COLO668 (cell line): ENCODE measurements at regions not wholly inside any gene's neighbourhood (a gene's known extent, or its start where the extent isn't known, plus 50 kb on each side); places are given as distances from the start of the nearest gene placed in this dataset.
"Not testable (repeated sequence)": the region's sequence is repeated elsewhere in the genome, so short reads cannot be mapped to it uniquely, and the experiment has no call there.

Experiments used
- DNase-seq: peaks from one replicate; lab custom pipeline; 2025; ENCODE audit not compliant: unreplicated experiment; lab: John Stamatoyannopoulos, UW

DNA sequence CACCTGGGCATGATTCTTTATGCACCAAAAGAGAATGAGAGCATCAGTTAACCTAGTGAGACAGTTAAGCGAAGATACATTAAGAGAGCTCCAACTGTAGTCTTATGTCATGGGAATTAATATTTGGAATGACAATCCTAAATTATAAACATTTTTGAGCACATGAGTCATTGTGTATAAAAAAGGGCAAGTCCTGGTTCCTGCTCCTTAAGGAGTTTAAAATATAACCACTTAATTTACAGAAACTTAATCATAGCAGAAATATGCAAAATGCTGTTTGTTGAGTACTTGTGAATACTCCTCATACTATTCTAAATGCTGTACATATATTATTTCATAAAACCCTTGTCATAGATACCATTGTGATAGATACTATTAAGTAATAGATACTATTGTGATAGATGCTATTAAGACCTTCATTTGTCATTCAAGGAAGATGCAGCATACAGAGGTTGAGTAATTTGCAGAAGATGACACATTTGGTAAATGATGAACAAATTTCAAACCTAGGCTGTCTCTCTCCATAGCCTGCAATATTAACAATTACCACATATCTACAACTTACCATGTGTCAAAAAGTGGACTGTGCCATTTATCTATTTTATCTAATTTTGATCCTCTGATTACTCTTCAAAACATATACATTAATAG lies 301.0 kb downstream of the TBC1D4 start:
- no peak for DNase-seq

DNA sequence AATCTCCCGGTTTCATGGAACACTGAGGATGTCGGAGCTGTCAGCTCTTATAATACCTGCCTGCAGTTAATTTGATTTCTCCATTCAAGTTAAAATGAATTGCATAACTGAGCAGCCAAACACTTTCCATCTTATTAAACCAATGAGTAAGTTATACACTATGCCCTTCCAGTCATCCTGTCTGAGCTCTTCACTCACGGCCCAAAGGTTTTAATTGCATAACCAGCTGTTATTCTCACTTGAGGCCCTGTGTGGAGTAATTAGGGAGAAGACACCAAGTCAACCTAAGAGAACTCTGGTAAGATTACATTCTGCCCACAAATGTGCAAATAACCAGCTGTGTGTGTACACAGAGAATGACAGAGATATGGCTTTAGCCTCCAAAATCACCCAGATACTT lies 303.5 kb downstream of the TBC1D4 start:
- DNase-seq: no peak

DNA sequence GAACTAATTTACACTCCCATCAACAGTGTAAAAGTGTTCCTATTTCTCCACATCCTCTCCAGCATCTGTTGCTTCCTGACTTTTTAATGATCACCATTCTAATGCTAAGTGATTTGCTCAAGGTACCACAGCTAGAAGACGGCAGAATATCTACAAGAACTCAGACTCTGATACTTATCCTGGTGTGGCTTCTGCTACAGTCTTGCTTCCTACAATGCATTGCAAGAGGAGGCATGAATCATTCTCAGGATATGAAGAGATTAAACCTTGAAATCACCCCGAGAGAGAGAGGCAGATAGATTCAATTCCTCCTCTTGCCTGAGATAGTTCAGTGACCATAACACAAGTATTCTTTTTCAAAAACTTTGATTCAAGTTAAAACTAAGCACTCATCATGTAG lies 306.4 kb downstream of the TBC1D4 start:
- DNase-seq: no peak

DNA sequence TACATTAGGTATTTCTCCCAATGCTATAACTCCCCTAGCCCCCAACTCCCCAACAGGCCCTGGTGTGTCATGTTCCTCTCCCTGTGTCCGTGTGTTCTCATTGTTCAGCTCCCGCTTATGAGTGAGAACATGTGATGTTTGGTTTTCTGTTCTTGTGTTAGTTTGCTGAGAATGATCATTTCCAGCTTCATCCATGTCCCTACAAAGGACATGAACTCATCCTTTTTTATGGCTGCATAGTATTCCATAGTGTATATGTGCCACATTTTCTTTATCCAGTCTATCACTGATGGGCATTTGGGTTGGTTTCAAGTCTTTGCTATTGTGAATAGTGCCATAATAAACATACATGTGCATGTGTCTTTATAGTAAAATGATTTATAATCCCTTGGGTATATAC lies 306.9 kb downstream of the TBC1D4 start:
- DNase-seq: not testable (repeated sequence)

DNA sequence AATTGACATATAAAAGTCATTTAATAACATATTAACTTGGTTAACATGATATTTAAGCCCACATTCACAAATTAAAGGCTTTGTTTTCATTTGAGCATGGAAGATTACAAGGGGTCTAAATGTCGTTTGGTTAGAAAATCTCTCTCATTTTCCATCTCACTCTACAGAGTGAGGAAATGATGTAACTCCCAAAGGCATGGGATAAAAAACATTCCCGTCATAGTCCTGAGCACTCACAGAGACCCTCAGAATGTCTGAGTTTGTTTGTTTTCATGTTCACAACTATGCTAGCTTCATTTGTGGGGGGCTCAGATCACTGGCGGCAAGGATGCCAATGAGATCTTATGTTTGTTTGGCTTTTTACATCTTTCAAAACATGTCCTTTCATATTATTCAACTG lies 307.5 kb downstream of the TBC1D4 start:
- no peak for DNase-seq

DNA sequence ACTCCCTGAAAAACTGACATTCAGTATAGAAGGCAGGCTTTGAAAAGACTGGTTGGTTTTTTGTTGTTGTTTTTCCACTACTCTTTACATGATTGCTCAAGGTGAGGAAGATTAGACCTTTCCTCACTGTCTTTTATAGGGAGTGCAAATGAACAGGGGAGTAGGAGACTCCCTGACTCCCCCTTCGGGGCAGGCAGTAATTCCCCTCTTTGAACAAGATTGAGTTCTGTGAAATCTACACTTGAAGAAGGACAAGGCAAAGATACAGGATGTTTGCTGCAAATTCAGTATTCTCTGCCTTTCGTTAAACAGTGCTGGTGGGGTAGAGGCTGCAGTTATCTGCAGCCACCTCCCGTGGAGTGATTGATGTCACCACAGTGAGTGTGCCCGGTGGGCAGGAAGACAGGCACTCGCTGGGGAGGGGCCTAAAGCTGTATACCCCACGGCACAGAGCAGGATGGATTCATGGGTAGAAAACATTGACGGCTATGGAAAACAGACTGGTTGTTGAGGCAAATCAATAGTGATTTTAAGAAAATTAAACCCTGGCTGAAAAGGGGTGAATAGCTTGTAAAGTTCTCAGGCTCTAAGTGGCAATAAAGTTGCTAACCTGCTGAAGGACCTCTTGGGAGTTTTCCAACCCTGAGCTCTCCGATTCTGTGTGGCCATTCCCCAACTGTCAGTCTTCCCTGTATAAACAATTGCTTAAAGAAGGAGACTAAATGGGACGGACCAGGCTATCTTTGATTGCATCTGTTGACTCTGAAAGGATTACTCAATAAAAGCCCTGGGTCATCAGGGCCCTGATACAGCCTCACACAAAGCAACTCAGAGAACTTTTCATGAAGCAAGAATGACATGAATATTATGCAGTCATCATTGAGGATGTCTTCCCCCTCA lies 308.3 kb downstream of the TBC1D4 start:
- DNase-seq: no peak

DNA sequence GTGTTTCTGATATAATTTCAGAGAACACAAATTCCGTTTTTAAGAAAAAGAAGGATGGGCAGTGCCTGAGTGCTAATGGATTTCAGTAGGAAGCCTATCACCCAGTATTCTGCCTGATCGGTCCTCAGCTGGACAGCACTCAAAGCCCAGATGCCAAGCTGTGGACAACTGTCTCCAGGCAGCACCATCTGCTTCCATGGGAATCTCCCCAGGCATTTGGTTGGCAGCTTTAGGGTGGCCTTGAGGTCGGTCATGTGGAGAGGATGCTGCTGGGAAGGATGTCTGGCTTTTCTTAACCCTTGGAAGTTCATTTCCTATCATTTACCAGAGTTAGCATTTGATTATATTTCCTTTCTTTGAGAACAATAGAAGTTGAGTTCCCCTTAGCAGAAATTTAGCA lies 311.7 kb downstream of the TBC1D4 start:
- DNase-seq: no peak

DNA sequence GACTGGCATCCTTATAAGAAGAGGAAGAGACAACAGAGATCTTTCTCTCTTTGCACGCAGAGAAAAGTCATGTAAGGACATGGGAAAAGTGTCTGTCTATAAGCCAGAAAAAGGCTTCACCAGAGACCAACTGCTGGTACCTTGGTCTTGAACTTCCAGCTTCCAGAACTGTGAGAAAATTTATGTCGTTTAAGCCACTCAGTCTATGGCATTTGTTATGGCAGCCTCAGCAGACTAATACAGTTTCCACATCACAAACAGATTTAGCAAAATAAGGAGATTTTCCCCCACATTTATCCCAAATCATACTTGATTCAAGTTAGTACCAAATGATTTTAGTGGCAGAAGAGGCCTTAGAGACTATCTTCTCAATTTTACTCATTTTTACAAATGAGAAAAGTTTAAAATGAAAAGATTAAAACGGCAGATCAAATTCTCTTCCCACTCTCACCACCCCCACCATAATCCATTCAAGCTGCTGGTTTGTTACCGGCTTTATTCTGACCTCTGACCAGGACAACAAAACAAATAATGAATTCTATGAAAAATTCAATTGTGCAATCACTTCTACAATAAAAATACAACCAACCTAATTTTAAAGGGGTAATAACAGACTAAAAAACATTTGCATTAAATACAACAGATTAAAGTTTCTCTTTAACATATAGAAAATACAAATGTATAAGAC lies 316.3 kb downstream of the TBC1D4 start:
- no peak for DNase-seq

DNA sequence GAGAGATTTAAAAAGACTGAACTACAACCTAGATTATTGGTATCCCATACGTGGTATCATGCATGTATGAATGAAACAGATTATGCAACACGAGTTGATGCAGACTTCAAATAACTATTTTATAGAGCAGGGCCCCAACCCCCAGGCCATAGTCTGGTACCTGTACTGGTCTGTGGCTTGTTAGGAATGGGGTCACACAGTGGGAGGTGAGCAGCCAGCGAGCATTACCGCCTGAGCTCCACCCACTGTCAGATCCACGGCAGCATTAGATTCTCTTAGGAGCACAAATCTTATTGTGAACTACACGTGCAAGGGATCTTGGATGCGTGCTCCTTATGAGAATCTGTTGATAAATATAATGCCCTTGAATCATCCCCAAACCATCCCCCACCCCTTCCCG lies 320.2 kb downstream of the TBC1D4 start:
- DNase-seq: no peak

DNA sequence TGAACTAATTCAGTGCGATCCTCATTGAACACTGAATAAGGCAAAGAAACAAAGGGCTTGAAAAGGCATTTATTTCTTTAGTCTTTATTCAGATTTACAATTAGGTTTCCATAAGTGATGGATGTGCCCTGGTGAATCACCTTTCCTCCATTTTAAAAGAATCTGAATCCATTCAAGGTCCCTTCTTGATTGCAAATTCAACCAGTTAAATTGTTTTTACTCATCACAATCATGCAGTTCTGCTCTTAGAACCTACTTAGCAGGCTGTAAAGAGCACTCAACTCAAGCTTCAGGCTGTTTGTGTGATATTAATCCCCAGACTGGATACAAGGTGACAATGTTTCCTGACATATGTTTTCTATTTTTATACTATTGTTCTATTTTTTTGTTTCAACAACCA lies 321.0 kb downstream of the TBC1D4 start:
- no peak for DNase-seq

DNA sequence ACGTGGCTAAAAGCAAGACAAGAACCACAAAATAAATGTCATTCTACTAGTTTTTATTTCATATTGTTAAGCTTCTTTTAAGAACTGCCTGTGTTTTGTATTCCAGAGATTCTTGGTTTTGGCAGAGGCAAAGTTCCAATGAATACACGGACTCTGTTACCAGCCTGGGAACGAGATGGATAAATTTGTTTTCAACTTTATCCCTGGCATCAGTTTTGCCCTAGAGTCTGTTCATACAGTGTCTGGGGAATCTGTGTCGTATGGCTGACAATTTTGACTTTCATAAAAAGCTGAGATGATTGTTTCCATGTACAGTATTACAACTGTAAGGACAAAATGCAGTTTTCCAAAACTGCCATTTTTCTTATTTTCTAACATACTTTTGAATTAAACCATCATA lies 327.6 kb downstream of the TBC1D4 start:
- no peak for DNase-seq

DNA sequence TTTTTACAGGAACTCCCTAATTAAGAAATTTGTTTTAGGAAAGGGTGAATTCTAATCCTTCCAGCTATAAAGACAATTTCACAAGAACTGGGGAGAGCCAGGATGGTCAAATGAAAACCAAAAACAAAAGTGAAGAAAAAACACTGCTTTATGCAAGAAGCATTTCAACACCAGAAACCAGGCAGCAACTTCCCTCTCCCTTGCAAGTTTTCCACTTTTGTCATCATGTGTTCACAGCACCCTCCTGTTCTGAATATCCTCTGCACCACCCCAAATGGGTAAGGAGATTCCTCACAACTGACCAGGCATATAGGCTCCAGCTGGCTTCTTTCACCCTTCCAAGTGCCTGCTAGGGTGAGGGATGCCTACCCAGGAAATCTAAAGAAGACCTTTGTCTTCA lies 328.1 kb downstream of the TBC1D4 start:
- DNase-seq: no peak

DNA sequence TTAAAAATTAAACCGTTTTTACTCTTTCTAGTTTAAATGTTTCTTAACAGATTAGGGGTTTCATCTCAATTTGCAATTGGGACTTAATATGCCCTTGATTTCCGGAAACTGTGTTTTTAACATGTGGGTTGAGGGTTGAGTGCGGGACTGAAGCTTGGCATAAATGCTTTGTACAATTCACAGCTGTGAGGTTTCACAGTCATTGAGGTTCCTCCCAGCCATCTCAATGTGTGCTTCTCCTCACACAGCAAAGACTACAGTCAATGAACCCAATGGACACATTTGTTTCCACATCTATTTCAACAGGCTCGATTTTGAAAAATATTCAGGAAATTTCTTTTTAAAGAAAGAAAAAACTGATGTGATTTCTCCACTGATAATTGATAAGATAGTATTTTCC lies 328.6 kb downstream of the TBC1D4 start:
- DNase-seq: no peak

DNA sequence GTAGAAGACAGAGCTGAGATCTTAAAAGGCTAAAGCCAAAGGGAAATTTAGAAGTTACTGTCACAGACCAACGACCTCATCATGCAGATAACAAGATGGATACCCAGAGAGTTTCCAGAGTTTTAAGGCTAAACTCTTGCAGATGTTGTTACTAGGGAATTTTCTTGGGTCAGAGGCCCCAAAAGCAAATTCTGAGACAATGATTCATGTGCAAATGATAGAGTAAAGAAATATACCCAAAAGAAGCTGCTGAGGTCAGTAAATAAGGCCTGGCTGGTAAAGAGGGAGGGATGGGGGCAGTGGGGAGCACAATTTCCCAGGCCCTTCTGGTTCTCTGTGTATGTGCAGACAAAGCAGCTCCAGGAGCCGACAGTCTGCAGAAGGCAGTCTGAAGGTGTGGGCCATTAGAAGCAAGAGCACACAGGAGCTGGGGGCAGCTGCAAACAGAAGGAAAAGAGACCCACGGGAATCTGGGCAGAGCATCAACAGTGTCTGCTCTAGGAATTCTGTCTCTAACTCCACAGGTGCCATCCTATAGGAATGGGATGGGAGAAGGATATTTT lies 330.8 kb downstream of the TBC1D4 start:
- DNase-seq: no peak

DNA sequence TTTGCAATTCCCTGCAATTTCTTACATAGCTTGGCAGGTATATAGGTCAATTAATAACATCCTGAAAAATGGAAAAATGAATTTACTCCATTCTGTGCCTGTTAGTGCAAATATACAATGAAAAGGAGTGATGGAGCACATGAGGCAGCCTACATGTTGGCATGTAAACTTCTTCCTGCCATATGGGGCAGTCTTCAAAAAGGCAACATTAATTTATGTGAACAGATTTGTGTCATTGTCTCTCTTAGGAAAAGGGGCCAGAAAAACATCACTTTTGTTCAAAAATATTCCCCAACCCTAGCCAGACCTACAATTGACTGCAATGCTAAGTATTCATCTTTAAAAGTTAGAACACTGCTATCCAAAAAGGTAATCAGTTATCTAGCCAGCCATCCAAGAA lies 332.2 kb downstream of the TBC1D4 start:
- no peak for DNase-seq

DNA sequence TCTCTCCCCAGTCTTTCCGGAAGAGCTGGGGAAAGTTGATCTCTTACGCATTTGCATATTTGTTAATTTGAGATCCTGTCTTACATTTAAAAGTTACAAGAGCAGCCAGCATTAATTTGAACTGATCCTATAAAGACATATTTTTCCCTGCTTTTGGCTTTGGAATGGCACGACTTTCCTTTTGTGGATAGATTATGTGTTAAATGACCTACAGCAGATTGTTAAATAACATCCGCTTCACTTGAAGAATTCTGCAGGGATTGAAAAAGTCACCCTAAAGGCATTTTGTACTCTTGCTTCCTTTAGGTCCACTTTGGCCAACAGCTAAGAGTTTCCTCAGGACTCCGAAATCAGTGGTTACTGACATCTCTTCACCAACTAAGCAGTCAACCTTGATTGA lies 334.0 kb downstream of the TBC1D4 start:
- no peak for DNase-seq

DNA sequence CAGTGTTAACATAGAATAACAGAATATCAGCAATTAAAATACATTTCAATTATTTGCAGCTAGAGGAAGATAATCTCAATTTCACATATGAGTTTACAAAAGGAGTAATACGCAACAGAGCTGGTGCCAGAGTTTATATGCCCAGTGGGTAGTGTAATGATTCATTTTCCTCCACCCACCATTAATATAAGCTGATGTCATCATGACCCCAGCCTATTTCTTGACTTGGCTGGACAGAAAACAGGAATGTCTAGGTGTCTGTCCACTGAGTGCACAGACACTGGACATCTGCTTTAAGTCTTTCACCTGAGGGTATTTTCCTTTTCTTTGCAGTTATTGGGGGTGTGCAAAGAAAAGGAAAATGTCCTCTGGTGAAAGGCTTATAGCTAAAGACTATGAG lies 335.5 kb downstream of the TBC1D4 start:
- DNase-seq: no peak

DNA sequence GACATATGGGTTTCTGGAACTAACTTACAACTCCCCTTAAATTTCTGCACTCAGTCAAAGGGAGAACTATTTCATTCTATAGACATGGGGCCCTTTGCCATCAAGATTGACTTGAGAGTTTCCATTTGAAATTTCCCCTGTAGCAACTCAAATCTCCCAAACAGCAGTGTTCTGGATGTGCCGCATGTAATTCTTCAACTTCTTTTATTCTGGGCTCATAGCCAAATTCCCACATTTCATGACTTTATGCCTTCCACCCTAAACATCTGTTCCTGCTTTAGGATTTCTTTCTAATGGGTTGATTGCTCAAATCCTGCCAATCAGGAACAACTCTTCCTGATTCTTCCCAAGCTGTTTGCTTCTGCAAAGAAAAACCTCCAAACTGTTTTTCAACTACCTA lies 336.0 kb downstream of the TBC1D4 start:
- no peak for DNase-seq

DNA sequence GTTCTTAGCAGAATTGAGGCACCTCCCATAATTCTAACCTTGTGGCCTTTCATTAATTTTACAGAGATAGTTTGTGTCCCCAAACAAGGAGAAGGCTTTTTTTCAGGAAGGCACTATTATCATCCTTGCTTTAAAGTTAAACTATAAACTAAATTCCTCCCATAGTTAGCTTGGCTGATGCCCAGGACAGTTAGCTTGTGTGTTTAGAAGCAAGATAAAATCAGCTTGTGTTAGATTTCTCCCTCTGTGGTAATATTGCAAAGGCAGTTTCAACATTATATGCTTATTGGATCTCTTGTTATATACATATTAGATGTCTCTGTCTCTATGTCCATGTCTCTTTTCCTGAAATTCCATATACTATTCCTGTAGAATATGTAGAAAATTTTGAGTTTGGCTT lies 342.7 kb downstream of the TBC1D4 start:
- DNase-seq: no peak

DNA sequence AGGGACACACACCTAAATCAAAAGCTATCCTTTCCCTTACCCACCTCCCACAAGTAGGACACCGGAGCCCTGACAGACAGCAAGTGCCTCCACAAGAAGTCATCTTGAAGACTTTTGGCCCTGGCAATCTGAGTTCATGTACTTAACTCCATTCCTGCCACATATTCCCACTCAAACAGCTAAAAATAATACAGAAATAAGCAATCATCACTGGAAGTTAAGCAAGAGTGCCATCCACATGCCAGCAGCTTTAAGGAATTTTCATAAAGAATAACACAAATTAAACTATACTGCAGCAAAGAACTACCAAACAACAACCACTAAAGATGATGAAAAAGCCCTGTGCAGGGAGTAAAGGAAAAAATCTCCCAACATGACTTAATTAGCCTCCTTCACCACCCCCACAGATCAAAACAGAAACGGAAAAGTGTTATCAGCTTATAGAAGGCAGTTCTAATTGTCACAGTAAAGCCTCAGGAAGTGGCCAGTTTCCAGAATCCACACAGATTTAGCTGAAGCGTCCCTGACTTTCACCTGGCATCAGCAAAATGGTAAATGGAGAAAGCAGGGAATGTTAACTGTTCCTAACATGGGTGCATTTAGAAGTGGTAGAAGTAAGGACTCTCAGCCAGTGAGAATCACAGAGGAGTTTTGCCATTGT lies 343.9 kb downstream of the TBC1D4 start:
- no peak for DNase-seq

DNA sequence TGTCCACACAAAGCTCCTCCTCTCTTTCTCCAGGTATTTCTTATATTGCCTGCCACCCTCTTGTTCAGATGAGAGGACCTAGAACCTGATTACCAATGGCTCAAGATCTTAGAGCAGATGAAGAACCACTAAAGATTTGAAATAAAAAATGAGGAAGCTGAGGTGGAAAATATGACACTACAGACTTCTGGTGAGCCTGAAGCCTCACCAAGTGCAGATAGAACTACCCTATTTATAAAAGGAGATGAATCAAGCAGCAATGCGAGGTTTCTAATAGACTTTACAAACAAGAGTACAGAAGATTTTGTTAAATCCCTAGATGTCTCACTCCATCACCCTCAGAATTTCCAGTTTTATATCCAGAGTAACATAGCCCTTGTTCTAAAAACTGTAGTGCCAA lies 345.8 kb downstream of the TBC1D4 start:
- DNase-seq: no peak
